ENCODE measurements at regions not wholly inside any gene's neighbourhood (a gene's known extent, or its start where the extent isn't known, plus 50 kb on each side); places are given as distances from the start of the nearest gene placed in this dataset.

DNA sequence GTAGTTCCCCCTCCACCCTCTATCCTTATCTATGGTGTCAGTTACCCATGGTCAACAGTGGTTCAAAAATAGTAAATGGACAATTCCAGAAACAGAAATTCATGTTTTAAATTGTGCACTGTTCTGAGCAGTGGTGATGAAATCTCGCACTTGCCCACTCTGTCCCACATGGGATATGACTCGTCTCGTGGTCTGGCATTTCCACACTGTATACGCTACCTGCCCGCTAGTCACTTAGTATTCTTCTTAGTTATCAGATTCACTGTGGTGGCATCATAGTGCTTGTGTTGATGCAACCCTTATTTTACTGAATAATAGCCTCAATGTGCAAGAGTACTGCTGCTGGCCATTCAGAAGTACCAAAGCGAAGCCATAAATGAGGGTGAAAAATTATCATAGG is 507.0 kb downstream of the SNAPC1 start:
- no peak for DNase-seq (ENCODE audit: low spot score)

DNA sequence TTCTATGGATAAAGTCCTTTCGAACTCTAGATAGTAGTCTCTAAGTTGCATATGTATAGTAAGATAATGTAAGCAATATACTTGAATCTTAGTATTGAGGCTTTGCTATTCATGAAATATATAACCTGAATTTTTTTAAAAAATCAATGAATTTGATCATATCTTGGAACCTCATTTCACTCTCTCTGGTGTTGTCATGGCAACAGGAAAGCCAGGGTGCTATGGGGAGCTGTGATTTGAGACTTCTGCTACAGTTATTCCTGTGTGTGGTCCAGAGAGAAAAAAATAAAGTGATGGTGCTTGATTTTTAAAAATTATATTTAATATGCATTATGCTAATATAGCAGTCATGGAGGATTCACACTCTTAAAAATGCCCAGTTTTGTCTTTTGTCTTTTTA is 508.0 kb downstream of the SNAPC1 start:
- DNase-seq (ENCODE audit: low spot score) = no peak

DNA sequence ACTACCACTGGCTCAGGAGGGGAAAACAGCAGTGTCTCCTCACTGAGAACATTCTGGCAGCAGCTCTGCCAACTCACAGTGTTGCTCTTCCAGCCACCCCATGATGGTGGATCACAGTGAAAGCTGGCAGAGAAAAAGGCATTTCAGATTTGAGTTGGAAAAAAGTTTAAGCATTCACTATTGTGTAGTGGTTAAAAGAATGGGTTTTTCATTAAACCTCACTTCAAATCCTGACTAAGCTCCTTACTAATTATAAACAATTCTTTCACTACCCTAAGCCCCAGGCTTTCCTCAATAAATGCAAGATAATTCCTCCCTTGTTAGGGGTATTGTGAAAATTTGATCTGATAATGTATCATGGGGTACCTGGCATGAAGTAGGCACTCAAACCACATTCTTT is 518.1 kb downstream of the SNAPC1 start:
- DNase-seq (ENCODE audit: low spot score) = no peak

DNA sequence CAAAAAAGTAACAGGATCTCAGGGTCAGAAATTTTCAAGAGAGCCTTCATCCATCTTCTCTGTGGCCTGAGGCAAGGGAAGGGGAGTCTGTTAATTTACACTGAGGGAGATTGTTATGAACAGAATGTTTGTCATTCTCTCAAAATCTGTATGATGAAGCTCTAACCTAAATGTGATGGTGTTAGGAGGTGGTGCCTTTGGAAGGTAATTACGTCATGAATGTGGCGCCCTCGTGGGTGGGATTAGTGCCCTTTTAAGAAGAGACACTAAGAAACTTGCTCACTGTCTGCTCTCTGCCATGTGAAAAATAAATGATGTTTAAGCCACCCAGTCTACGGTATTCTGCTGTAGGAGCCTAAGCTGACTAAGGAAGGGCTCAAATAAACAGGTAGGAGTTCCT is 521.6 kb downstream of the SNAPC1 start:
- DNase-seq (ENCODE audit: low spot score) = no peak

DNA sequence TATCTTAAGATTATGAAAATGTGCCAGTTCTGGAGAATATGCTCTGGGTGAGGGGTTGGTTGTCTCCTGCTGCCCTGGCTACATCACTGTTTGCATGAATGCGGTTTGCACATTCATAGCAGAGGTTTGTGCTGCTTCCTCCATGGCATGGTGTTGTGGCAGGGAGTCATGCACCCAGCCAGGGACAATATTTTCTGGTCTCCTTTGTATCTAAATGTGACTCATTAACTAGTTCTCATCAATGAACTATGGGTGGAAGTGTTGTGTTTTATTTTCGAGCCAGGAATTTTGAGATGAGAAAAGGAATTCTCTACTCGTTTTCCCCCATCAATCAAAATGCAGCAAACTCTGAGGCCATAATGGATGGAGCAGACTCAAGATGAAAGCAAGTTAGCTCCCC is 527.3 kb downstream of the SNAPC1 start:
- DNase-seq (ENCODE audit: low spot score) = no peak

DNA sequence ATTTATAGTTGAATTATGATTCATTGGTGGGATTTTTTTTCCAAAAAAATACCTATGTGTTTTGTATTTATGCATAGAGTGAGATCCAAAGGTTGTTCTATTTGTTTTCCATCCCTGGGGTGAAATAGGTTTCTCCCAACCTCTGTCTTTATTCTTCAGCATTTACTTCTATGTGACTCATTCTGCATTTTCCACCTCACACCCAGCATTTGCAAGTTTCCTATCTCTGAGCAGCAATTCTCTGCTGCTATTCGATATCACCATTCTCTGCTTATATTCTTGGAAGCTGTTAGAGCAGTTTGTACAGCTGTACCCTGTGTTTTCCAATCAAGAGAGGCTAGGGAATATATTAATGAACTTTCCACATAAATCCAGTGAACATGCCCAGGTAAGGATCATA is 538.9 kb downstream of the SNAPC1 start:
- no peak for DNase-seq (ENCODE audit: low spot score)

DNA sequence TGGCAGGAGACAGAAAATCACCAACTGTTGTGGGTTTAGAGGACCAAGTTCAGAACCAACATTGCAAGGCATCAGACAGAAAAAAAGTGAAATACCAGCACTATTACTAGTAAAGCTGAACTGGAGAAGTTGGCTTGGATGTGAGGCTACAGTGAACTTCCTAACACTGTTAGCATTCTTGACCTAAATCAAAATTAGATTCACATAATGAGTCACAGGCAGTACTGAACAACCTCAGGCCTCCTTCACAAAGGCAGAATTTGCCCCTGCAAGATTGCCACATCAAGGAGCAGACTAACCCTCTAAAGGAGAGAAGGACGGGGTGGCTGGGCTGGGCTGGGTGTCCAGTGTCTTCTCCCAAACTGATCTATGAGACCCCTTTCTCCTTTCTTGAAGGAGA is 539.7 kb downstream of the SNAPC1 start:
- DNase-seq (ENCODE audit: low spot score) = no peak

DNA sequence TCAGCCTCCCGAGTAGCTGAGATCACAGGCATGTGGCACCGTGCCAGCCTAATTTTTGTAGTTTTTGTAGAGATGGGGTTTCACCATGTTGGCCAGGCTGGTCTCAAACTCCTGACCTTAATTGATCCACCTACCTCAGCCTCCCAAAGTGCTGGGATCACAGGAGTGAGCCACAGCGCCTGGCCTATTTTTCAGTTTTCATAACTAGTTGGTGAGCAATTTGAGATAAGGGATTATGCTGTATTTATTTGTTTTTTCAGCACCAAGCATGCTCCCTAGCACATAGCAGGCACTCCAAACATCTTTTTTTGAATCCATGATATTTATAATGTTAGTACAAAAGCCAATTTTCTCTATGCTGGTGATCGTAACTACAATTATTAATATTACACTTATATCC is 541.2 kb downstream of the SNAPC1 start:
- no peak for DNase-seq (ENCODE audit: low spot score)

DNA sequence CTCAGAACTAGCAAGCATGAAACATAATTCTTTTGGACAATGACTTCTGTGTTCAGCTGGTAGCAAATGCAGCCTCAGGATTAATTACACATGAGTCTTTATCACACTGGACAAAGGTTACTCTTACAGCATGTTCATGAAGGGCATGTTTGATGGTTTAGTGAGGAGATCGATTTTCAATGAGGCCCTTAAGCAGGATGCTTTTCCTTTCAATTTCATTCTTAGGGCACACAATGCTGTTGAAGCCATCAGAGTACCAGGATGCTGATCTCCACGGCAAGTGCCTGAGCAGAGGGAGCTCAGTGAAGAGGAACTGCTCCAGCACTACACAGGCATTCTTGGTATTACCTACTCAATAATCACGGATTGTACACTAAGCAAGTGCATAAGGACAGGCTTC is 542.0 kb downstream of the SNAPC1 start:
- DNase-seq (ENCODE audit: low spot score) = no peak

DNA sequence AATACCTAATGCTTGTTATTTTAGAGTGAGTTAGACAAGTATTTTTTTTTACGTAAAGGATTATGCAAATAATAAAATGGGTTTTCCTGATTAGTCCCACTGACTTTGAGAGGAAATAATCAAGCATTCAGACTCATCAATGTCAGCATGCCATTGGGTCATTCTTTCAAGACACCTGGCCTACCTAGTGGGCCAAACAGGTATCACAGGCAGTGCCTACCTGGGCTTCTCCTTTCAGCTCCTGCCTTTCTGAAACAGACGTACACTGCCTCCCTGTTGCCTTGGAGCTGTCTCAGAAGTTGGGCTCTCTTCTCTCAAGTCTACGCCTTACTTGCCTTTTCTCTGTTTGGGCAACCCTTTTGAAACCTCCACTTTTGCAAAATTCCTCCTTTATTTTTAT is 545.6 kb downstream of the SNAPC1 start:
- no peak for DNase-seq (ENCODE audit: low spot score)

DNA sequence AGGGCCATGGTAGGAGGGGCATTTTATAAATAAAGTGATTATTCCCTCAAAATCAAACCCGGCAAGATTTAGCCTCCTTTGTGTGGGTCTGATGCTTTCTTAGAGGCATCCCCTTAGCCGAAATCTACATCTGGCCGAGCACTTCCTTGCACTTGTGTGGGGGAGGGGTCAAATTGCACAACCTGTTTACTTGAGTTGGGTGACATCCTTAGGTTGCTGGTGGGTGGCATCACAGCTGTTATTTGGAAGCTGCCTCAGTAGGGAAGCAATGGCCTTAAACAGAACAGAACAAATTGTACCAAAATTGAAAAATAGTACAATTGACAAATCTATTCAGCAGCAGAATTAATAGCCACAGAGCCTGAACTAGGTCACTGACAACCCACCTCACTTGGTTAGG is 546.1 kb downstream of the SNAPC1 start:
- no peak for DNase-seq (ENCODE audit: low spot score)

DNA sequence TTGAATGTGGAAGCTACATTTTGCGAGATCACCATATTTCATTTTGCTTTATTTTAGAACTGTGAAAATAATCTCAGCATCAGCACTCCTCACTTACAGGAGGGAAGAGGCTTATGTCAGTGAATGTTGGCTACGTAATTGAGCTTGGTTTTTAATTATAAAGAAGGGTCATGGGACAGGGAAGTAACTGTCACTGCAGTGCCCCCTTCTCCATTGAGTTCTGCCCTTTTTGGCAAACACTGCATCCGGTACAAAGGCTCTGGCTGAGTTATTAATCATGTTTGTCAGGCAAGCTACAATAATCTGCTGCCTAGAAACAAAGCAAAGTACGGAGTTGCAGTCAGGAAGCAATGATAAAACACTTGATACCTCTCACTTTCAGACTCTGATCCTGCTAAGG is 546.7 kb downstream of the SNAPC1 start:
- DNase-seq (ENCODE audit: low spot score) = no peak

DNA sequence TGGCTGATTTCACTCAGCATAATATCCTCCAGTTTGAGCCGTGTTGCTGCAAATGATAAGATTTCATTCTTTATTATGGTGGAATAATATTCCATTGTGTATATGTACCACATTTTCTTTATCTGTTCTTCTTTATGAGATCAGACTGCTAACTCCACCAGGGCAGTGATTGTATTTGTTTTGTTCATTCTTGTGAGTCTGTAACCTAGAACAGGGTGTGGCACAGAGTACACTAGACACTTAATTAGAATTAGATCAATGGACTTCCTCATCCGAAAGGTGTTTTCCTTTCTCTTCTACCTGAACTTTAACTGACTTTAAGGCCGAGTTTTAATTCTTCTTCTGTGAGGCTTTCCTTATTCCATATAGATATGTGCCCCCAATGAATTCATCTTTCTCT is 551.0 kb downstream of the SNAPC1 start:
- no peak for DNase-seq (ENCODE audit: low spot score)

DNA sequence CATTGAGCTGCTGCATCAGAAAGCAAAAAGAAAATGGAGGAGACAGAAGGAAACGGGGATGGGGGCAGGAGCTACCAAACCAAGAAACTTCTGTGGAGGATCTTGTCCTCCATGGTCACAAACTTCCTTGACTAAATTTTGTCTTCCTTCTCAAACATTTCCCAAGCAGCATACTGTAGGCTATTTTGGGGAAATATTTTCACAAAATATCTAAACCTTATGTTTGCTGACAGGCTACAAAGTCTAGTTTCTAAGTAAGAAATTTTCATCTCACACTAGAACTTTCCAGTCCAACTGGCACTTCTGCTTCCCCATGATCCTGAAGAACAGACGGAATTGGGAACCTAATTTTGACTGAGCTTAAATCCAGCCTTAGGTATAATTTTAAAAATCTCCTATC is 552.0 kb downstream of the SNAPC1 start:
- no peak for DNase-seq (ENCODE audit: low spot score)

DNA sequence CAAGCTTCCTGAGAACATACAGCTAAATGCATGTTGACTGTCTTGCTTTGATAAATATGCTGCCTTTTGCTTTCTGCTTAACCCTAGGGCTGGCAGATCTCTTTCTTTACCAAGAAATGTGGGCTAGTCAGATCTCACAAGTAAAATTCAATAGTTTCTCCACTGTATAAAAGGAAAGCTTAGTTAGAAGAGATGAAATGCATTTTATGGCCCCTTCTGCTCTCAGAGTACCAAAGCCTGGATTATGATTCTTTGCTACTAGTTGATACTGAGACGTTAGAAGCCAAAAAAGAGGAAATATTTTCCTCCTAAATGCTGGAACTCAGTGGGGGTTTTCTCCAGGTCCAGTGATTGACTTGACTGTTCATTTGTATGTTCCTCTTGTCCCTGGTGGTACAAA is 552.7 kb downstream of the SNAPC1 start:
- DNase-seq (ENCODE audit: low spot score) = no peak

DNA sequence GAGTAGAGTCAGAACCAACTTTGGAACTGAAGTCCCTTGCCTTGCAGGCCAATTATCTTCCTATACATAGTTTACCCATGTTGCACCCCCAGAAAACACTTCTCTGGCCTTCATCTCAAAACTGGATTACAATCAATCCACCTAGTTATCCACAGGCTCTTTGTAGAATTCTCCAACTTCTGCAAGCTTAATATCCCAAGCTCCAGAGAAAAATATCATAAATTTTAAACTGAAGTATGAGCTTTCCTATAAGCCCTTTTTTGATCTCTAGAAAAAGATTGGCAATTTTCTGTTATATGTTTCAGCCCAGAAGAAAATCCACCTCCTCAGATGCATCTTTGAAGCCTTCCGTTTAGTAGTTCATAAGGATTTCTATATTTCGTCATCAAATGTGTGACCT is 553.4 kb downstream of the SNAPC1 start:
- DNase-seq (ENCODE audit: low spot score) = no peak

DNA sequence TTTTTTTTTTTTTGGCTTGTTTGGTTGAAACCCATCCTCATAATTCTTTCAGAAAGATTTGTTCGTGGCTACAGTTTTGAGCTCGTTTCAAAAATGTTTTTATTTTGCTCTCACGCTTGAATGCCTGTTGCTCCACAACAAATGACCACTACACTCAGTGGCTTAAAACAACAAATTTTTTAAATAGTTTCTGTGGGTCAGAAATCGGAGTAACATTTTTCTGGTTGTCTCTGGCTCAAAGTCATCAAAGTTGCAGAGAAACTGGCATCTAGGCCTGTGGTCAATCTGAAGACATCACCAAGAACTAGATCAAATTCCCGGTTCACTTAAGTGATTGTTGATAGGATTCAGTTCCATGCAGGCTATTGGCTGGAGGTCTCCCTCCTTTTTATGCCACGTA is 560.0 kb downstream of the SNAPC1 start:
- DNase-seq (ENCODE audit: low spot score) = no peak

DNA sequence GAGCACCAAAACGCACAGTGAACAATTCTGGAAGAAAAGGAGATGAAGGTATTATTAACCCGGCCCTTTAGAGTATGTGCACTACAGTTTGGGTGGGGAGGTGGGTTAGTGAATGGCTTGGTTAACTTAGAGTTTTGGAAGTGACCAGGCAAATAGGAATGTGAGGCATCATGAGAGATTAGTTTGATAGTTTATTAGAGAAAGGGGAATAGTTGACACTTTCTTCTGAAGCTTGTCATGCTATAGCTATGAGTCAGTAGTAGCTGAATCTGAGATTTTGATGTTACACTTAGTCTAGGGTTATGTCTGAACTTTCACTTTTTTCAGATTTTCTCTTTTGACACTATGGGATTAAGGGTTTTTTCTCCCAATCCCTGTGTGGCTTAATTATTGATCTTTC is 567.2 kb downstream of the SNAPC1 start:
- DNase-seq (ENCODE audit: low spot score) = no peak

DNA sequence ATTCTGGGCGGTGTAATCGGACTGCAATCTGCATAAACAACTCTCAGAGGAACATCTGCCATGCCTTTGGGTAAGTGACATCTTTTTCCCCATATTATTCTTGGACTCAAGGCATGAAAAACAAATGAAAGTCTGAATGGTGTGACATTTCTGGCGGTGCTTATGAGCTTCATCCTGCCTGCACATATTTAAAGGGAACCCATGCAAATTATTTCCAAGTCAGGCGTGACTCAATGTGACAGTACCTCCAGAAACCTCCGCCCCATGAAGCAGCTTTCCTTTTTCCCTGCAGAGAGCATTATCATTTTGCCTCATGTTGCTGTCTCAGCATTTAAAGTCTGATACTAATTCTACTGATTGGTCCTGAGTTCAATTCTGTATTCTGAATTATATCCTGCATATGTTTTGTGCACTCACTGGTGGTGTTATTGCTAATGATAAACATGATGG is 585.4 kb downstream of the SNAPC1 start:
- no peak for DNase-seq (ENCODE audit: low spot score)

DNA sequence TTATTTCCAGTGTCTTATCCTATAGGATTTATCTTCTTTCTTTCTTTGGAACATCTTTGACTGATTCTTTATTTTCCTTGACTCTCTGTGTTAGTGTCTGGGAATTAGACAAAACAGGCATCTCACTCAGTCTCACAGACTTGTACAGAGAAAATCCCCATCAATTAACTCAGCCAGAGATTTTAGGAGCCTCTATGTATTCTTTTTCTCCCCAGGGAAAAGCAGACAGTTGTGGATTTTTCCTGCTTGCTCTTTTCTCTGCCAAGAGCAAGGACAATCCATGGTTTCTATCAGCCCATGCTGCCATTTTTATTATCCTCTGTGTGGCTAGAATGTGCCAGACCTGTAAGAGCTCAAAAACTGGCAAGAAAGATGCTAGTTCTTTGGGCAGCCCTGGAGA is 595.1 kb downstream of the SNAPC1 start:
- DNase-seq (ENCODE audit: low spot score) = no peak

DNA sequence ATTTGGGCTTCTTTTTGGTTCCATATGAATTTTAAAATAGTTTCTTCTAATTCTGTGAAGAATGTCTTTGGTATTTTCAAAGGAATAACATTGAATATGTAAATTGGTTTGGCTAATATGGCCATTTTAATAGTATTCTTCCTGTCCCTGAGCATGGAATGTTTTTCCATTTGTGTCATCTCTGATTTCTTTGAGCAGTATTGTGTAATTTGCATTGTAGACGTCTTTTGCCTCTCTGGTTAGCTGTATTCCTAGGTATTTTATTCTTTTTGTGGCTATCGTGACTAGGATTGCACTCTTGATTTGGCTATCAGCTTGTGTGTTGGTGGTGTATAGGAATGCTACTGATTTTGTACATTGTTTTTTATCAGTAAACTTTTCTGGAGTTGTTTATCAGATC is 601.9 kb downstream of the SNAPC1 start:
- DNase-seq (ENCODE audit: low spot score) = no peak

DNA sequence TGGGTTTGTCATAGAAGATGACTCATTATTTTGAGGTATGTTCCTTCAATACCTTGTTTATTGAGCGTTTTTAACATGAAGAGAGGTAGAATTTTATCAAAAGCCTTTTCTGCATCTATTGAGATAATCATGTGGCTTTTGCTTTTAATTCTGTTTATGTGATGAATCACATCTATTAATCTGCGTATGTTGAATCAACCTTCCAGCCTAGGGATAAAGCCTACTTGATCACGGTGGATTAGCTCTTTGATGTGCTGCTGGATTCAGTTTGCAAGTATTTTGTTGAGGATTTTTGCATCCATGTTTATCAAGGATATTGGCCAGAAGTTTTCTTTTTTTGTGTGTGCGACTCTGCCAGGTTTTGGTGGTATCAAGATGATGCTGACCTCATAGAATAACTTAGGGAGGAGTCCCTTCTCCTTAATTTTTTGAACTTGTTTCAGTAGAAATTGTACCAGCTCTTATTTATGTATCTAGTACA is 602.6 kb downstream of the SNAPC1 start:
- DNase-seq (ENCODE audit: low spot score) = no peak

DNA sequence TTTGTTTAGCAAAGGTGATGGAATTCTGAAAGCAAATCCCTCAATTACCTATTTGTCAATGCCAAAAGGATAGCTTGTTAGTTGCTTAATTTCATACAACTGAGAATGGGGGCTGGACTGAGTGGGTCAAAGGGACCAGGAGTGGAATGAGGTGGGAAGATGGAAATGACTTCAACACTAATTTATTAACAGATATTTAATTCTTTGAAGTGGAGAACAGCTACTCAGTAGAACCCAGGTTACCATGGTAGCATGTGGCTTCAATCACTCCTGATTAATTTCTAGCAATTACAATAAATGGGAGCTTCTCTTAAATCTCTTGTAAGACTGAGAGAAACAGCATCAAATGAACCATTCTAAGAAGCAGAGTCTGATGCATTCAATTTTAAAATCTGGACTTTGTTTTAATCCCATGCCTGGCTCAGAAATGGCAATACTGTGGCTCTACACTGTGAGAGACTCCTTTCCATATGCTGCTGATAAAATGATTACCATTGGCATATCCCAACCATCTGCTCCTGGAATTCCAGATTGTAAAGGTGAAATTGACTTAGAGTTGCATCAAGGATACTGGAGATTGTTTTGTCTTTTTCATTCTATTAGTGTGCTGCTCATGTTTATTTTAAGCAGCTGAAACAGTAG is 607.8 kb downstream of the SNAPC1 start:
- DNase-seq (ENCODE audit: low spot score) = no peak

DNA sequence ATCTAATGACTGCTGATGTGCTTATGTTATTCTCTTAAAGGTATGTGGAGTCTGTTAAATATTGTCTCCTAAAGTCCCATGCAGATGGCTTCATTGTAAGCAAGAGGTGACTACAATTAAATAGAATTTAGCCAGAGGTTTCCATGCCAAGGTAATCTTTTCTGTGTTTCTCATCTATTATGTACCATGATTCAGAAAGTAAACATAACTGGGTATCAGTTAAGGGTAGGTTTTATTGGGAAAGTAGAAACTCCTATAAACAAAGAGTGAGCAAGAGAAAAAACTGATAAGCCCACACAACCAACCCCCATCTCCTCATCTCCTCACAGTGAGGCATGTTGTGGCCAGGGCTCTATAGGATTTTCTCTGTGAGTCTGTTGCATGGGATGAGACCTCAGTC is 611.7 kb downstream of the SNAPC1 start:
- no peak for DNase-seq (ENCODE audit: low spot score)
